GM12892 (cell line): ENCODE measurements at regions not wholly inside any gene's neighbourhood (a gene's known extent, or its start where the extent isn't known, plus 50 kb on each side); places are given as distances from the start of the nearest gene placed in this dataset.

Experiments used
- POLR2A ChIP-seq: IDR thresholded peaks from 2 replicates; pipeline ENCODE4 v1.6.1; 2011; ENCODE audit warnings: low read depth, low read length, control low read depth
- POLR2AphosphoS5 ChIP-seq: IDR thresholded peaks from 2 replicates; pipeline ENCODE4 v1.6.1; 2011; ENCODE audit warnings: low read depth, low read length, control low read depth
- TAF1 ChIP-seq: IDR thresholded peaks from 2 replicates; pipeline ENCODE4 v1.6.1; 2011; ENCODE audit warnings: low read depth, mild to moderate bottlenecking, control low read depth, low read length, borderline replicate concordance

GRCh38 chrX:130504019-130504418, 102.2 kb downstream of the RBMX2 start:
- TF ChIP-seq POLR2A (no peak), TAF1 (no peak), POLR2AphosphoS5 (no peak)
